OCI-LY3 (cell line): ENCODE measurements at regions not wholly inside any gene's neighbourhood (a gene's known extent, or its start where the extent isn't known, plus 50 kb on each side); places are given as distances from the start of the nearest gene placed in this dataset.
"Not testable (repeated sequence)": the region's sequence is repeated elsewhere in the genome, so short reads cannot be mapped to it uniquely, and the experiment has no call there.

Source experiments
- H2AFZ ChIP-seq: fragments of 200-600, 300-600 bp; shearing (Covaris generic); 2 replicates; pipeline ENCODE4 v1.6.0; 2014; ENCODE audit warnings: antibody characterized with exemption, low read depth, low read length
- H3K27ac ChIP-seq: fragments of 200-600, 300-600 bp; sonication (generic); 2 replicates; pipeline ENCODE4 v1.5.1; 2014; ENCODE audit warnings: mild to moderate bottlenecking, low read length, moderate library complexity, mixed read lengths
- H3K27me3 ChIP-seq: fragments of 200-600, 300-600 bp; sonication (generic); 2 replicates; pipeline ENCODE4 v1.6.1; 2014; ENCODE audit warnings: low read depth, low read length, mixed read lengths
- H3K36me3 ChIP-seq: fragments of 200-600, 300-600 bp; sonication (generic); replicated peaks from 2 replicates; pipeline ENCODE3; 2014; ENCODE audit warnings: low read depth, low read length, mixed read lengths
- H3K4me1 ChIP-seq: fragments of 300-600, 200-600 bp; sonication (generic); 2 replicates; pipeline ENCODE4 v1.6.1; 2014; ENCODE audit warnings: low read length, mixed read lengths
- H3K4me2 ChIP-seq: fragments of 200-600, 300-600 bp; sonication (generic); 2 replicates; pipeline ENCODE4 v1.6.1; 2014; ENCODE audit warnings: low read length, mixed read lengths
- H3K4me3 ChIP-seq: fragments of 300-600, 200-600 bp; sonication (generic); 2 replicates; pipeline ENCODE4 v1.5.1; 2014; ENCODE audit warnings: antibody characterized with exemption, mild to moderate bottlenecking, low read length, moderate library complexity
- H3K79me2 ChIP-seq: fragments of 300-600, 200-600 bp; shearing (Covaris generic); 2 replicates; pipeline ENCODE4 v1.6.1; 2014; ENCODE audit warnings: mild to moderate bottlenecking, low read length, mixed read lengths
- H3K9ac ChIP-seq: fragments of 300-600, 200-600 bp; shearing (Covaris generic); 2 replicates; pipeline ENCODE4 v1.6.0; 2014; ENCODE audit warnings: mild to moderate bottlenecking, low read length, moderate library complexity
- H3K9me3 ChIP-seq: fragments of 200-600, 300-600 bp; shearing (Covaris generic); 2 replicates; pipeline ENCODE4 v1.6.1; 2014; ENCODE audit warnings: low read length, mixed read lengths; ENCODE audit not compliant: insufficient read depth
- H4K20me1 ChIP-seq: fragments of 200-600, 300-600 bp; sonication (generic); 2 replicates; pipeline ENCODE4 v1.6.1; 2016; ENCODE audit warnings: low read length, mixed read lengths; ENCODE audit not compliant: insufficient read depth
- CTCF ChIP-seq: fragments of 200-600, 300-600 bp; sonication (generic); IDR thresholded peaks from 2 replicates; pipeline ENCODE4 v1.5.1; 2014; ENCODE audit warnings: antibody characterized with exemption, low read length, low read depth
- EZH2phosphoT487 ChIP-seq: fragments of 200-600 bp; shearing (Covaris generic); IDR thresholded peaks from 2 replicates; pipeline ENCODE4 v1.6.1; 2018; ENCODE audit warnings: antibody characterized with exemption, mixed run types, low read depth

- Histone ChIP-seq H3K9ac (peak overlapping the region; percentile 31; the same call in 1 of the 2 replicates), H4K20me1 (no peaks in the 10 kb centered on the region), H3K4me1 (peaks cover 28% of the 10 kb centered on the region), H3K79me2 (no peaks in the 10 kb centered on the region), H3K27ac (no peak overlapping the region), H2AFZ (peak overlapping the region; percentile 90), H3K4me3 (peak overlapping the region; percentile 56), H3K27me3 (no peaks in the 10 kb centered on the region), H3K4me2 (peak overlapping the region; percentile 71), H3K9me3 (no peaks in the 10 kb centered on the region; the same call in 1 of the 2 replicates), H3K36me3 (no peaks in the 10 kb centered on the region)
- TF ChIP-seq CTCF, result peak; percentile 67
- TF ChIP-seq EZH2phosphoT487, result no peak
These were observed 161.5 kb upstream of the KBTBD8 start for GRCh38 chr3:66836363-66837152.

GRCh38 chr3:66838704-66839103 lies 159.4 kb upstream of the KBTBD8 start:
- no peak overlapping the region for H2AFZ ChIP-seq
- H3K27ac ChIP-seq, result no peak overlapping the region
- TF ChIP-seq EZH2phosphoT487 (no peak), CTCF (no peak)
- H3K4me1 ChIP-seq, result peaks cover 18% of the 10 kb centered on the region
- no peaks in the 10 kb centered on the region for H4K20me1 ChIP-seq
- no peak overlapping the region for H3K4me3 ChIP-seq
- no peaks in the 10 kb centered on the region for H3K27me3 ChIP-seq
- H3K9ac ChIP-seq, result no peak overlapping the region
- no peak overlapping the region for H3K4me2 ChIP-seq
- no peaks in the 10 kb centered on the region for H3K36me3 ChIP-seq
- H3K79me2 ChIP-seq, result no peaks in the 10 kb centered on the region
- H3K9me3 ChIP-seq, result no peaks in the 10 kb centered on the region

GRCh38 chr3:66839508-66839907 lies 158.6 kb upstream of the KBTBD8 start:
- H3K4me3 ChIP-seq, result no peak overlapping the region
- no peaks in the 10 kb centered on the region for H3K36me3 ChIP-seq
- no peak overlapping the region for H3K27ac ChIP-seq
- H3K4me1 ChIP-seq, result peaks cover 18% of the 10 kb centered on the region
- H3K4me2 ChIP-seq, result no peak overlapping the region
- no peak overlapping the region for H3K9ac ChIP-seq
- TF ChIP-seq EZH2phosphoT487, result no peak
- no peak for TF ChIP-seq CTCF
- no peaks in the 10 kb centered on the region for H3K27me3 ChIP-seq
- no peaks in the 10 kb centered on the region for H3K9me3 ChIP-seq
- H2AFZ ChIP-seq, result no peak overlapping the region
- no peaks in the 10 kb centered on the region for H3K79me2 ChIP-seq
- no peaks in the 10 kb centered on the region for H4K20me1 ChIP-seq

GRCh38 chr3:66842761-66843464 lies 155.2 kb upstream of the KBTBD8 start:
- not testable (repeated sequence) for H4K20me1 ChIP-seq, H3K36me3 ChIP-seq, H3K4me3 ChIP-seq, H3K79me2 ChIP-seq, H3K9ac ChIP-seq, H3K9me3 ChIP-seq, H3K27ac ChIP-seq, H3K27me3 ChIP-seq, H3K4me2 ChIP-seq, H3K4me1 ChIP-seq, H2AFZ ChIP-seq
